ENCODE measurements at regions not wholly inside any gene's neighbourhood (a gene's known extent, or its start where the extent isn't known, plus 50 kb on each side); places are given as distances from the start of the nearest gene placed in this dataset.

GRCh38 chr2:126419403-126419802 is 236.6 kb upstream of the GYPC start:
- no peaks in the 10 kb centered on the region for H3K4me1 ChIP-seq
- H3K9me3 ChIP-seq: peaks cover 5 to 22% (median 13%) of the 10 kb centered on the region in 4 donors
- H3K36me3 ChIP-seq: no peaks in the 10 kb centered on the region
- no peak for DNase-seq
- no peak overlapping the region for H3K27ac ChIP-seq
- no peaks in the 10 kb centered on the region for H3K27me3 ChIP-seq
- ATAC-seq (ENCODE audit: low FRiP score in 2 of 2): no peak
- TF ChIP-seq POLR2A (IDR thresholded peaks at IDR 0.05): no peak
- TF ChIP-seq EP300 (IDR thresholded peaks at IDR 0.05): no peak
- no peak for TF ChIP-seq POLR2AphosphoS5 (IDR thresholded peaks at IDR 0.05)
- TF ChIP-seq, protein P1, sequence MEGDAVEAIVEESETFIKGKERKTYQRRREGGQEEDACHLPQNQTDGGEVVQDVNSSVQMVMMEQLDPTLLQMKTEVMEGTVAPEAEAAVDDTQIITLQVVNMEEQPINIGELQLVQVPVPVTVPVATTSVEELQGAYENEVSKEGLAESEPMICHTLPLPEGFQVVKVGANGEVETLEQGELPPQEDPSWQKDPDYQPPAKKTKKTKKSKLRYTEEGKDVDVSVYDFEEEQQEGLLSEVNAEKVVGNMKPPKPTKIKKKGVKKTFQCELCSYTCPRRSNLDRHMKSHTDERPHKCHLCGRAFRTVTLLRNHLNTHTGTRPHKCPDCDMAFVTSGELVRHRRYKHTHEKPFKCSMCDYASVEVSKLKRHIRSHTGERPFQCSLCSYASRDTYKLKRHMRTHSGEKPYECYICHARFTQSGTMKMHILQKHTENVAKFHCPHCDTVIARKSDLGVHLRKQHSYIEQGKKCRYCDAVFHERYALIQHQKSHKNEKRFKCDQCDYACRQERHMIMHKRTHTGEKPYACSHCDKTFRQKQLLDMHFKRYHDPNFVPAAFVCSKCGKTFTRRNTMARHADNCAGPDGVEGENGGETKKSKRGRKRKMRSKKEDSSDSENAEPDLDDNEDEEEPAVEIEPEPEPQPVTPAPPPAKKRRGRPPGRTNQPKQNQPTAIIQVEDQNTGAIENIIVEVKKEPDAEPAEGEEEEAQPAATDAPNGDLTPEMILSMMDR (IDR thresholded peaks at IDR 0.05): no peak
- no peak overlapping the region for H3K4me3 ChIP-seq

- no peaks in the 10 kb centered on the region for H3K36me3 ChIP-seq
- TF ChIP-seq POLR2AphosphoS5 (IDR thresholded peaks at IDR 0.05): no peak
- no peak for TF ChIP-seq EP300 (IDR thresholded peaks at IDR 0.05)
- H3K9me3 ChIP-seq: no peaks in the 10 kb centered on the region
- H3K4me1 ChIP-seq: no peaks in the 10 kb centered on the region
- DNase-seq: no peak
- ATAC-seq (ENCODE audit: low FRiP score in 2 of 2): no peak
- no peak overlapping the region for H3K4me3 ChIP-seq
- H3K27me3 ChIP-seq: no peaks in the 10 kb centered on the region
- no peak overlapping the region for H3K27ac ChIP-seq
- WGBS, 2 donors: 82 to 85% methylated on average over 1 of the region's 1 CpG
These were observed 230.0 kb upstream of the GYPC start for GRCh38 chr2:126425943-126426342.

GRCh38 chr2:126429103-126429502 is 226.9 kb upstream of the GYPC start:
- Histone ChIP-seq H3K27ac (no peak overlapping the region), H3K4me3 (no peak overlapping the region), H3K9me3 (no peaks in the 10 kb centered on the region), H3K4me1 (no peaks in the 10 kb centered on the region), H3K27me3 (no peaks in the 10 kb centered on the region), H3K36me3 (no peaks in the 10 kb centered on the region)
- TF ChIP-seq, protein P1 (IDR thresholded peaks at IDR 0.05): no peak
- TF ChIP-seq POLR2AphosphoS5 (IDR thresholded peaks at IDR 0.05) (no peak), EP300 (IDR thresholded peaks at IDR 0.05) (no peak), POLR2A (IDR thresholded peaks at IDR 0.05) (no peak)
- DNase-seq (no peak), ATAC-seq (ENCODE audit: low FRiP score in 2 of 2) (no peak)

- Histone ChIP-seq H3K4me3 (no peak overlapping the region), H3K27ac (no peak overlapping the region), H3K9me3 (no peaks in the 10 kb centered on the region), H3K27me3 (no peaks in the 10 kb centered on the region), H3K4me1 (no peaks in the 10 kb centered on the region), H3K36me3 (no peaks in the 10 kb centered on the region)
- no peak for TF ChIP-seq EP300 (IDR thresholded peaks at IDR 0.05)
- no peak for TF ChIP-seq POLR2A (IDR thresholded peaks at IDR 0.05)
- no peak for TF ChIP-seq POLR2AphosphoS5 (IDR thresholded peaks at IDR 0.05)
- TF ChIP-seq, protein P1 (IDR thresholded peaks at IDR 0.05): no peak
- ATAC-seq (ENCODE audit: low FRiP score in 2 of 2) (no peak), DNase-seq (no peak)
- 68 to 78% methylated on average over 4 of the region's 4 CpGs for whole genome bisulfite sequencing, 2 donors
These were observed 224.8 kb upstream of the GYPC start for GRCh38 chr2:126431136-126431535.

- Histone ChIP-seq H3K36me3 (no peaks in the 10 kb centered on the region), H3K4me1 (no peaks in the 10 kb centered on the region), H3K27ac (no peak overlapping the region), H3K9me3 (no peaks in the 10 kb centered on the region), H3K4me3 (no peak overlapping the region), H3K27me3 (no peaks in the 10 kb centered on the region)
- DNase-seq: no peak
- WGBS, 2 donors: 73 to 88% methylated on average over 1 of the region's 1 CpG
- no peak for TF ChIP-seq EP300 (IDR thresholded peaks at IDR 0.05)
- TF ChIP-seq, protein P1 (IDR thresholded peaks at IDR 0.05): no peak
- no peak for TF ChIP-seq POLR2A (IDR thresholded peaks at IDR 0.05)
- TF ChIP-seq POLR2AphosphoS5 (IDR thresholded peaks at IDR 0.05): no peak
- no peak for ATAC-seq (ENCODE audit: low FRiP score in 2 of 2)
These were observed 219.5 kb upstream of the GYPC start for GRCh38 chr2:126436411-126436810.
